GM18861 (cell line): ENCODE measurements at regions not wholly inside any gene's neighbourhood (a gene's known extent, or its start where the extent isn't known, plus 50 kb on each side); places are given as distances from the start of the nearest gene placed in this dataset.

ENCODE experiments used
- ATAC-seq: cut with Tn5 transposase; IDR thresholded peaks from one replicate; pipeline ENCODE4 v1.9.1; 2021; ENCODE audit not compliant: unreplicated experiment

- no peak for ATAC-seq
Measured at GRCh38 chr22:49193348-49193747, 634.3 kb downstream of the BRD1 start.

- no peak for ATAC-seq
Measured at GRCh38 chr22:49192857-49193250, 634.8 kb downstream of the BRD1 start.

GRCh38 chr22:49192180-49192856, 635.4 kb downstream of the BRD1 start:
- ATAC-seq, result no peak

GRCh38 chr22:49191506-49191980, 636.1 kb downstream of the BRD1 start:
- no peak for ATAC-seq

GRCh38 chr22:49190816-49191505, 636.7 kb downstream of the BRD1 start:
- ATAC-seq, result no peak

- no peak for ATAC-seq
Measured at GRCh38 chr22:49189871-49190270, 637.8 kb downstream of the BRD1 start.

- ATAC-seq, result no peak
Measured at GRCh38 chr22:49188591-49188990, 639.1 kb downstream of the BRD1 start.

- ATAC-seq, result no peak
Measured at GRCh38 chr22:49188091-49188490, 639.6 kb downstream of the BRD1 start.

GRCh38 chr22:49186762-49187161, 640.9 kb downstream of the BRD1 start:
- no peak for ATAC-seq

- no peak for ATAC-seq
Measured at GRCh38 chr22:49186293-49186692, 641.4 kb downstream of the BRD1 start.

GRCh38 chr22:49185312-49185969, 642.2 kb downstream of the BRD1 start:
- ATAC-seq, result no peak

GRCh38 chr22:49184736-49185135, 642.9 kb downstream of the BRD1 start:
- ATAC-seq, result no peak

- no peak for ATAC-seq
Measured at GRCh38 chr22:49183826-49184216, 643.9 kb downstream of the BRD1 start.

GRCh38 chr22:49183208-49183825, 644.4 kb downstream of the BRD1 start:
- no peak for ATAC-seq

GRCh38 chr22:49182416-49182815, 645.3 kb downstream of the BRD1 start:
- ATAC-seq, result no peak

GRCh38 chr22:49181942-49182341, 645.7 kb downstream of the BRD1 start:
- ATAC-seq, result no peak

- ATAC-seq, result no peak
Measured at GRCh38 chr22:49181431-49181830, 646.2 kb downstream of the BRD1 start.

- ATAC-seq, result no peak
Measured at GRCh38 chr22:49180683-49181024, 647.0 kb downstream of the BRD1 start.

GRCh38 chr22:49179886-49180682, 647.6 kb downstream of the BRD1 start:
- no peak for ATAC-seq

GRCh38 chr22:49179175-49179574, 648.5 kb downstream of the BRD1 start:
- no peak for ATAC-seq
